GM21576 (cell line): ENCODE measurements at regions not wholly inside any gene's neighbourhood (a gene's known extent, or its start where the extent isn't known, plus 50 kb on each side); places are given as distances from the start of the nearest gene placed in this dataset.
"Not testable (repeated sequence)": the region's sequence is repeated elsewhere in the genome, so short reads cannot be mapped to it uniquely, and the experiment has no call there.

Source experiments
- ATAC-seq: cut with Tn5 transposase; IDR thresholded peaks from one replicate; pipeline ENCODE4 v1.9.1; 2021; ENCODE audit warnings: mild to moderate bottlenecking, moderate library complexity; ENCODE audit not compliant: unreplicated experiment

DNA sequence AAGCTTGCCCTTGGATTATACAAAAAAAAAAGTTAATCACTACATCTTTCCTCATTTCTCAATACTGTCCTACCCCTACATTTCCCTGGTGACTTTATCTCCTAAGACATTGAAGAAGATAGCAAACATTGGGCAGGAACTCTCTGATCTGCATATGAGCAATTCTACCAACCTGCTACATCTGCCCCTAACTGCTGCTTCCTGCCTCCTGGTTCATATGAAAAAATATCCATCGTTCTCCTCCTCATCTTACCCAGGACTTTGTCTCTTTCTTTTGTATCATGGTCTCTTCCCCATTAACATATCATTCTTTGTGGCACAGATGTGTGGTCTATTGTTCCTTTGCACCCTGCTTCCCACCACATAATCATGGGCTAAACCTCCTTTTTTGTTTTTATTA is 139.7 kb upstream of the PCGF5 start:
- no peak for ATAC-seq

- ATAC-seq = no peak
These were observed 138.0 kb upstream of the PCGF5 start for GRCh38 chr10:91082447-91082846.

GRCh38 chr10:91088300-91089140 is 131.9 kb upstream of the PCGF5 start:
- ATAC-seq = no peak

GRCh38 chr10:91090761-91091529 is 129.5 kb upstream of the PCGF5 start:
- ATAC-seq = no peak

DNA sequence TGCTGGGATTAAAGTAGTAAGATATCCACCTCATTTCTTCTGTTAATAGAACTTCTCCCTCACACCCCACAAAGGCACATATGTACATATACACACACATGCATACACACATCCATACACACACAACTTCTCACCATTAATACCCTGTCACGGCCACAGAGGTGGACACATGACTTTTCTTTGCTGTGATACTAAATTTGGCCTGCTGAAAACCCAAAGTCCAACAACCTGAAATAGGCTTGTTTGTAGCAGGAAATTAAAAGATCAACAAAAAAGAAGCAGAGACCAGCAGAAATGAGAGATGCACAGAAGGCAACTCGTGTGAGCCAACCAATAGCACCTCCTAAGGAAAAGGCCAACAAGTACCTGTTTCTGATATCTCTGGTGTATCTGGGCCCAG is 128.7 kb upstream of the PCGF5 start:
- no peak for ATAC-seq

DNA sequence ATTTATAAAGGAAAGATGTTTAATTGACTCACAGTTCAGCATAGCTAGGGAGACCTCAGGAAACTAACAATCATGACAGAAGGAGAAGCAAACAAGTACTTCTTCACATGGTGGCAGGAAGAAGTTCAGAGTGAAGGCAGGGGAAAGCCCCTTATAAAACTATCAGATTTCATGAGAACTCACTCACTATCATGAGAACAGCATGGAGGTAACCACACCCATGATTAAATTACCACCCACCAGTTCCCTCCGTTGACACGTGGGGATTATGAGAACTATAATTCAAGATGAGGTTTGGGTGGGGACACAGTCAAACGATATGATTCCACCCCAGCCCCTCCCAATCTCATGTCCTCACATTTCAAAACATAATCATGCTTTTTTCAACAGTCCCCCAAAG is 124.2 kb upstream of the PCGF5 start:
- no peak for ATAC-seq

GRCh38 chr10:91097313-91097712 is 123.2 kb upstream of the PCGF5 start:
- ATAC-seq = no peak

GRCh38 chr10:91098021-91098420 is 122.4 kb upstream of the PCGF5 start:
- ATAC-seq = not testable (repeated sequence)

GRCh38 chr10:91103384-91104192 is 116.9 kb upstream of the PCGF5 start:
- ATAC-seq = peak; percentile 73

DNA sequence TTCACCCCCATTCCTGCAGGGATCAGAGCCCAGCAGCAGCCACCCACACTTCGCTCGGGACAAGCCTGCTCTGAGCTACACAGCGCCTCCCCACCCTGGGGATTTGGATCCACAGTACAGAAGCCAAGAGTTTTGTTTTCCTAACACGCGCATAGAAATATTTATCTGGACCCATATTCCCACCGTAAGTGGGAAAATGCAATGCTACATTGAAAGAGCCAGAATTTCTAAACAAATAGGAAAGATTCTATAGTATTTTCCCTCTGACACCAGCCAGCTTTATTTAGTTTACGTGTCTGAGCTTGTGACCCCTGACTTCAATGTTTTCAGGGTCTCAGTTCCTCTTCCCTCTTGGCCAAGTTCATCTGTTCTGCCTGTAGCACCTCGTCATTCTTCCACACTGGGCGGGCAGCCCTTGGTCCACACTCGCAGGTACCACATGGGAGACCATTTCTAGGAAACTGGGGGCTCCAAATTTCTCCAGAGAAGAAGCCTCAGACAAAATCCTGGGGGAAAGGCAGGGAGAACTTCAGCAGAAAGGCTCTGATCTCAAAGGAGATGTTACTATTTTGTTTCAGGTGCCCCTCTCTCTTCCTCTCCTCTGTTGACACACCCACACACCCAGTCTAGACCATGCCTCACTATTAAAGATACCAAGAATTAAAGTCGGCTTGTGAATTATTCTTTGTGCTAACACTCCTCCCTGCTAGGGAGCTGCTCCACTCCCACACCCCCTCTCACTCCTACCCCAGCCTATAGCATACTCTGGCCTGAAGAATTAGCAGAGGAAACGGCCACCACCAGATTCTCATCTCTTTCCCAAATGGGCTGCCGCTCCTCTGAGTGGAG is 116.0 kb upstream of the PCGF5 start:
- ATAC-seq = no peak

- ATAC-seq = no peak
These were observed 115.2 kb upstream of the PCGF5 start for GRCh38 chr10:91105269-91105668.

DNA sequence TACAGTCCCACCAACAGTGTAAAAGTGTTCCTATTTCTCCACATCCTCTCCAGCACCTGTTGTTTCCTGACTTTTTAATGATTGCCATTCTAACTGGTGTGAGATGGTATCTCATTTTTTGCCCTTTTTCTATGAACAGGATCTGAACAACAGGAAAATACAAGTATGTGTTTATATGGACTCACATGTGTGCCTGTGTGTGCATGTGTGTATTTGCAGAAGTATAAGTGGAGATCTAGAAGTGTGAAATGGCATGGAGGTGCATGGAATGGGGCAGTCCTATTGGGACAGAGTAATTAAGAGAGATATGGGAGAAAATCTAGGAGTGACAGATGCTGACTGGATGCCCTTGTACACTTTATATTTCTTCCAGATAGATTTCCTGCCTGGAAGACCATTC is 111.6 kb upstream of the PCGF5 start:
- no peak for ATAC-seq

DNA sequence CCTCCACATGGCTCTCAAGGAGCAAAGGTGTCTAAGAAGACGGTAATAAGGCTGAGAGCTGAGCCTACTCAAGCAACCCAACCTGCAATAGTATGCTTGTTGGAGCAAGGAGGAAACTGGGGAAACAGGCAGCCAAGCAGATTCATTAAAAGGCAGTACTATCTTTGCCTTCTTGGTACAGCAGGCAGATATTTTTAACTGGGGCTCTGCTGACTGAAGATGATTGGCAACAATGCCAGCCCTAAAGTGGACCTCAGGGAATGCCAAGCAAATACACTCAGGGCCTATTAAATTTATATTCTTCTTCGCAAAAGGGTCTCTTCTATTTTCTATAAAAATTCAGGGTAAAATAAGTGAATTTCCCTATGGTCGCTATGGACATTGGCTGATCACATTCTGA is 109.4 kb upstream of the PCGF5 start:
- ATAC-seq = no peak

- ATAC-seq = no peak
These were observed 104.7 kb upstream of the PCGF5 start for GRCh38 chr10:91115618-91116390.

- no peak for ATAC-seq
These were observed 103.0 kb upstream of the PCGF5 start for GRCh38 chr10:91117505-91117904.

DNA sequence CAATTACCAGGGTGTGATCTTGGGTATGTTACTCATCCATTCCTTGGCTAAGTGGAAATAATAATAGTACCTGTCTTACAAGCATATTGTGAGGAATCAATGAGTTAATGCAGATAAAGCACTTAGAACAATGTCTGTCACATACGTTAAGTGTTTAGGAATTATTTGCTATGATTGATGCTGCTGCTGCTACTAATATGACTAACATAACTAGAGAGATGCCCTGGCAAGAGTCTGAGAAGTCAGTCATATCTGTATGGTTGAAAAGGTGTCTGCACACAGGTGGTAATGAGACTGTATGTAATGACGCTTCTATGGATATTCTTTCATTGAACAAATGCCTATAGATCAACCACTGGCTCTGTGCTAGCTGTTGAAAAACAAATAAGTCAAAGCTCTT is 100.1 kb upstream of the PCGF5 start:
- ATAC-seq = no peak

DNA sequence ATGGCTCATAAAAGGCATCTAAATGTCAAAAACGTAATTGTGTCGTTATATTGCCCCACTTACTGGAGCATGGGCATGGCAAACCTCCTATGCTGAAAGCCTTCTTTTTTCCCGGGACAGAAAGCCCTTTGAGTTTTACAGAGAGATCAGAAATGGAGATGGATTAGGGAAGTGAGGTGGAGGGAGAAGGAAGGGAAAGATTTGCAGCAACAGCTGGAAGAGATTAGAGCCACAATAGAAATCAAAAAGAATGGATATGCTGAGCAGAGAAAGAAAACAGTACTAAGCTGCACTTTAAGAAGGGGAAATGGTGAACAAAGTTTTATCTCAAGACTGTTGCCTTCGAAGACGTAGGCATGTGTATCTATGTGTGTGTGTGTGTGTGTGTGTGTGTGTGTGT is 97.2 kb upstream of the PCGF5 start:
- ATAC-seq = no peak

DNA sequence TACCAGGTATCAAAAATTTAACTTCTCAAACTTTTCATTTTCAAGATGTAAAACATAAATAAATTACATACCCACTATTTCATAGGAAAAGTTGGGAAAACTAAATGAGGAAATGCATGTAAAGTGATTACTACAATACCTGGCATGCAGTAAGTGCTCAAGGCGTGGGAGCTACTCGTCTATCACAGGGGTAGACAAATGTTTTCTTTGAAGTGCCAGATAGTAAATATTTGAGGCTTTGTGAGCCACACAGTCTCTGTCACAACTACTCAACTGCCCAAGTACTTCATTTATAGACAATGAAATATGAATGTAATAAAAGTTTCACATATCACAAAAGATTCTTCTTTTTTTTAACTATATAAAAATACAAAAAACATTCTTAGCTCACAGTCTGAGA is 96.4 kb upstream of the PCGF5 start:
- no peak for ATAC-seq

GRCh38 chr10:91126471-91126870 is 94.0 kb upstream of the PCGF5 start:
- no peak for ATAC-seq
